Ascending aorta (tissue), 2 donors: ENCODE measurements at regions not wholly inside any gene's neighbourhood (a gene's known extent, or its start where the extent isn't known, plus 50 kb on each side); places are given as distances from the start of the nearest gene placed in this dataset.

Source experiments
- DNase-seq, 2 donors: peaks; one replicate each; pipeline ENCODE4 v3.0.0-alpha.2; 2019; ENCODE audit warnings: low spot score in 2 of 2
- H3K27ac ChIP-seq, 2 donors: fragments of 200-600 bp; sonication (generic); one replicate each; pipeline ENCODE4 v1.5.1; 2016 to 2017; ENCODE audit warnings: mild to moderate bottlenecking in 1 of 2
- H3K27me3 ChIP-seq: fragments of 200-600 bp; sonication (generic); one replicate; pipeline ENCODE4 v1.5.1; 2017
- H3K36me3 ChIP-seq, 2 donors: fragments of 200-600 bp; sonication (generic); one replicate each; pipeline ENCODE4 v1.5.1; 2016
- H3K4me1 ChIP-seq, 2 donors: fragments of 200-600 bp; sonication (generic); one replicate each; pipeline ENCODE4 v1.5.1; 2016 to 2017; ENCODE audit warnings: mild to moderate bottlenecking in 1 of 2
- H3K4me3 ChIP-seq, 2 donors: fragments of 200-600 bp; sonication (generic); one replicate each; pipeline ENCODE4 v1.5.1; 2016 to 2017; ENCODE audit warnings: mild to moderate bottlenecking in 1 of 2
- H3K9me3 ChIP-seq, 2 donors: fragments of 200-600 bp; sonication (generic); one replicate each; pipeline ENCODE4 v1.5.1; 2016
- CTCF ChIP-seq, 3 experiments: fragments of 200-600 bp in 2 of 3; fragments of 450-650 bp in 1 of 3; sonication (generic) in 2 of 3; IDR thresholded peaks; one replicate each; pipeline ENCODE4 v1.5.1; 2016 to 2019; ENCODE audit warnings: antibody characterized with exemption in 3 of 3, mild to moderate bottlenecking in 1 of 3, moderate library complexity in 1 of 3
- intact Hi-C: fragments of 100-400 bp; cut with DNase I; formaldehyde crosslinking; loops from one replicate; pipeline ENCODE4 v1.15.1; 2023

GRCh38 chr9:38292480-38292879 is 100.0 kb upstream of the ALDH1B1 start:
- Histone ChIP-seq H3K4me3 (no peak overlapping the region), H3K9me3 (no peaks in the 10 kb centered on the region), H3K27me3 (no peaks in the 10 kb centered on the region), H3K4me1 (peaks cover 5 to 15% of the 10 kb centered on the region in 2 donors), H3K36me3 (no peaks in the 10 kb centered on the region), H3K27ac (no peak overlapping the region)
- intact Hi-C loops = no loop called here
- TF ChIP-seq CTCF (IDR thresholded peaks at IDR 0.05) = no peak
- no peak for DNase-seq

- no peak for DNase-seq
- Histone ChIP-seq H3K4me3 (no peak overlapping the region), H3K27me3 (no peaks in the 10 kb centered on the region), H3K9me3 (no peaks in the 10 kb centered on the region), H3K4me1 (peaks cover 4 to 12% of the 10 kb centered on the region in 2 donors), H3K27ac (no peak overlapping the region), H3K36me3 (no peaks in the 10 kb centered on the region)
- no peak for TF ChIP-seq CTCF (IDR thresholded peaks at IDR 0.05)
- intact Hi-C loops = no loop called here
Measured at GRCh38 chr9:38289866-38290245, 102.6 kb upstream of the ALDH1B1 start.

GRCh38 chr9:38289236-38289865 is 103.2 kb upstream of the ALDH1B1 start:
- H3K4me3 ChIP-seq = no peak overlapping the region
- no peak for TF ChIP-seq CTCF (IDR thresholded peaks at IDR 0.05)
- peaks cover 0 to 7% of the 10 kb centered on the region in 2 donors for H3K4me1 ChIP-seq
- no peaks in the 10 kb centered on the region for H3K9me3 ChIP-seq
- H3K27ac ChIP-seq = no peak overlapping the region
- intact Hi-C loops = no loop called here
- no peaks in the 10 kb centered on the region for H3K36me3 ChIP-seq
- H3K27me3 ChIP-seq = no peaks in the 10 kb centered on the region
- DNase-seq = no peak

GRCh38 chr9:38288502-38288901 is 104.0 kb upstream of the ALDH1B1 start:
- H3K27me3 ChIP-seq = no peaks in the 10 kb centered on the region
- intact Hi-C loops = no loop called here
- H3K36me3 ChIP-seq = no peaks in the 10 kb centered on the region
- no peak overlapping the region for H3K27ac ChIP-seq
- no peak for DNase-seq
- no peak overlapping the region for H3K4me3 ChIP-seq
- TF ChIP-seq CTCF (IDR thresholded peaks at IDR 0.05) = no peak
- H3K4me1 ChIP-seq = peaks cover 0 to under 1% of the 10 kb centered on the region in 2 donors
- H3K9me3 ChIP-seq = no peaks in the 10 kb centered on the region

- intact Hi-C loops = no loop called here
- Histone ChIP-seq H3K4me3 (no peak overlapping the region), H3K27me3 (no peaks in the 10 kb centered on the region), H3K4me1 (no peaks in the 10 kb centered on the region), H3K9me3 (no peaks in the 10 kb centered on the region), H3K27ac (no peak overlapping the region), H3K36me3 (no peaks in the 10 kb centered on the region)
- no peak for TF ChIP-seq CTCF (IDR thresholded peaks at IDR 0.05)
- DNase-seq = no peak
Measured at GRCh38 chr9:38287420-38287985, 105.0 kb upstream of the ALDH1B1 start.
